ENCODE measurements at regions not wholly inside any gene's neighbourhood (a gene's known extent, or its start where the extent isn't known, plus 50 kb on each side); places are given as distances from the start of the nearest gene placed in this dataset.

DNA sequence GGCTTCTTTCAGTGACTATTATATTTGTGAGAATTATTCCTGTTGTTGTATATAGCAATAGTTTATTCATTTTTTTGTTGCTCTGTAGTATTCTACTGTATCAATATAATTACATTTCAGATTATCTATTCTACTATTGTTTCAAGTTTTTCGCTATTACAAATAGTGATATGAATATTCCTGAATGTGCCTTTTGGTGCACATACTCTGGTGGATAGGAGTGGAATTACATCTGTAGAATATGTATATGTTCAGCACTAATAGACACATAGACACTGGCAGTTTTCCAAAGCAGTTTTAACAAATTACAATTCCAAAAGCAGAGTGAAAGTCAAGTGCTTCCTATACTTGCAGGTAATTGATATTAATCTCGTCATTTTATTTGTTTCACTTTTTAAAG lies 696.2 kb upstream of the PRMT6 start:
- Mint-ChIP-seq H3K9me3 (peaks cover 2 to 17% (median 9%) of the 10 kb centered on the region in 7 donors), H3K4me1 (no peaks in the 10 kb centered on the region), H3K4me3 (no peak overlapping the region), H3K27me3 (ENCODE audit: low read depth in 3 of 3) (no peaks in the 10 kb centered on the region), H3K36me3 (no peaks in the 10 kb centered on the region), H3K27ac (no peak overlapping the region)
- WGBS (ENCODE audit: insufficient coverage) = no CpG with 5 or more reads among the region's 2 CpGs
- H3K79me2 ChIP-seq (ENCODE audit: insufficient read depth, low read length) = no peaks in the 10 kb centered on the region
- no peak overlapping the region for H2AFZ ChIP-seq (ENCODE audit: insufficient read depth, low read depth, low read length, poor library complexity, severe bottlenecking)
- H4K20me1 ChIP-seq (ENCODE audit: insufficient read depth, low read length) = no peaks in the 10 kb centered on the region
- no peaks in the 10 kb centered on the region for H3K27me3 ChIP-seq (ENCODE audit: control insufficient read depth in 2 of 2, insufficient read depth in 2 of 2, low read length in 2 of 2)
- intact Hi-C loops (cut with micrococcal nuclease) = no loop called here
- no peak overlapping the region for H3K9ac ChIP-seq (ENCODE audit: insufficient read depth, low read length, poor library complexity, severe bottlenecking)
- H3K4me2 ChIP-seq (replicated peaks; ENCODE audit: extremely low read depth, low read length, poor library complexity, severe bottlenecking) = no peak overlapping the region
- H3K4me1 ChIP-seq (ENCODE audit: control insufficient read depth in 1 of 2, insufficient read depth in 2 of 2, low read length in 2 of 2) = no peaks in the 10 kb centered on the region
- peaks cover 23 to 33% of the 10 kb centered on the region in 2 donors for H3K9me3 ChIP-seq (replicated peaks in 1 of 2; ENCODE audit: control insufficient read depth in 1 of 2, insufficient read depth in 1 of 2, low read length in 2 of 2)
- TF ChIP-seq, protein P1, sequence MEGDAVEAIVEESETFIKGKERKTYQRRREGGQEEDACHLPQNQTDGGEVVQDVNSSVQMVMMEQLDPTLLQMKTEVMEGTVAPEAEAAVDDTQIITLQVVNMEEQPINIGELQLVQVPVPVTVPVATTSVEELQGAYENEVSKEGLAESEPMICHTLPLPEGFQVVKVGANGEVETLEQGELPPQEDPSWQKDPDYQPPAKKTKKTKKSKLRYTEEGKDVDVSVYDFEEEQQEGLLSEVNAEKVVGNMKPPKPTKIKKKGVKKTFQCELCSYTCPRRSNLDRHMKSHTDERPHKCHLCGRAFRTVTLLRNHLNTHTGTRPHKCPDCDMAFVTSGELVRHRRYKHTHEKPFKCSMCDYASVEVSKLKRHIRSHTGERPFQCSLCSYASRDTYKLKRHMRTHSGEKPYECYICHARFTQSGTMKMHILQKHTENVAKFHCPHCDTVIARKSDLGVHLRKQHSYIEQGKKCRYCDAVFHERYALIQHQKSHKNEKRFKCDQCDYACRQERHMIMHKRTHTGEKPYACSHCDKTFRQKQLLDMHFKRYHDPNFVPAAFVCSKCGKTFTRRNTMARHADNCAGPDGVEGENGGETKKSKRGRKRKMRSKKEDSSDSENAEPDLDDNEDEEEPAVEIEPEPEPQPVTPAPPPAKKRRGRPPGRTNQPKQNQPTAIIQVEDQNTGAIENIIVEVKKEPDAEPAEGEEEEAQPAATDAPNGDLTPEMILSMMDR (IDR thresholded peaks at IDR 0.05) = no peak
- H3K27ac ChIP-seq (ENCODE audit: low read depth in 1 of 2, low read length in 2 of 2) = no peak overlapping the region
- H3K36me3 ChIP-seq (replicated peaks in 1 of 2; ENCODE audit: control insufficient read depth in 1 of 2, insufficient read depth in 2 of 2, low read length in 2 of 2) = no peaks in the 10 kb centered on the region
- no peak overlapping the region for H3K4me3 ChIP-seq (replicated peaks in 1 of 3; ENCODE audit: low read depth in 2 of 3, low read length in 3 of 3)
- DNase-seq = no peak

DNA sequence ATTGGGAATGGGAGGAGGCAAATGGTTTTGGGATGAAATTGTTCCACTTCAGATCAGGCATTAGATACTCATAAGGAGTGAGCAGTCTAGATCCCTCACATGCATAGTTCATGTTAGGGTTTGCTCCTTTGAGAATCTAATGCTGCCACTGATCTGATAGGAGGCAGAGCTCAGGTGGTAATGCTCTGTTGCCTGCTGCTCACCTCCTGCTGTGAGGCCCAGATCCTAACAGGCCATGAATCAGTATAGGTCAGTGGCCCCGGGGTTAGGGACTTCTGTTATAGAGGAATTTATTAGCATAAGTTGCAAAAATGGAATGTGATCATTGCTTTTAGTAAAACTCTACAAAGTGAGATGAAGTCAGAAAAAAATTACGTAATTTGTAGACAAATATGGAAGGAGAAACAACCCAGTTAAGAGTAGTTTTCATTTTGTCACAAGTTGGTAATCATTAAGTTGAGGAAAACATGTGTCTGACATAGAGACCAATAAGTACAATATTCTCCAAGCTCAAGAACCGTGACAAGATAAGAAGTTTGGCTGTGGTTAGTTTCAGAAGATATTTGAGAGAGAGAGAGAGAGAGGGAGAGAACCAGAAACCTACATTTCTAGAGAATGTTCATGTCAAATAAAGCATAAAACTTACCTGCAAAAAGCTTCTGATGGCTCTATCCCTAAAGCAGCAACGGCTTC lies 689.7 kb upstream of the PRMT6 start:
- H4K20me1 ChIP-seq (ENCODE audit: insufficient read depth, low read length) = no peaks in the 10 kb centered on the region
- Mint-ChIP-seq H3K4me3 (no peak overlapping the region), H3K9me3 (peaks cover 0 to 3% (median 0%) of the 10 kb centered on the region in 7 donors), H3K27ac (no peak overlapping the region), H3K27me3 (ENCODE audit: low read depth in 3 of 3) (no peaks in the 10 kb centered on the region), H3K4me1 (no peaks in the 10 kb centered on the region), H3K36me3 (no peaks in the 10 kb centered on the region)
- intact Hi-C loops (cut with micrococcal nuclease) = no loop called here
- H3K4me1 ChIP-seq (ENCODE audit: control insufficient read depth in 1 of 2, insufficient read depth in 2 of 2, low read length in 2 of 2) = no peaks in the 10 kb centered on the region
- no peaks in the 10 kb centered on the region for H3K27me3 ChIP-seq (ENCODE audit: control insufficient read depth in 2 of 2, insufficient read depth in 2 of 2, low read length in 2 of 2)
- no peak overlapping the region for H3K4me3 ChIP-seq (replicated peaks in 1 of 3; ENCODE audit: low read depth in 2 of 3, low read length in 3 of 3)
- TF ChIP-seq, protein P1 (IDR thresholded peaks at IDR 0.05) = no peak
- no peaks in the 10 kb centered on the region for H3K36me3 ChIP-seq (replicated peaks in 1 of 2; ENCODE audit: control insufficient read depth in 1 of 2, insufficient read depth in 2 of 2, low read length in 2 of 2)
- H2AFZ ChIP-seq (ENCODE audit: insufficient read depth, low read depth, low read length, poor library complexity, severe bottlenecking) = no peak overlapping the region
- H3K9me3 ChIP-seq (replicated peaks in 1 of 2; ENCODE audit: control insufficient read depth in 1 of 2, insufficient read depth in 1 of 2, low read length in 2 of 2) = peaks cover 0 to 10% of the 10 kb centered on the region in 2 donors
- 60% methylated on average over 1 of the region's 4 CpGs for WGBS (ENCODE audit: insufficient coverage)
- no peaks in the 10 kb centered on the region for H3K79me2 ChIP-seq (ENCODE audit: insufficient read depth, low read length)
- no peak overlapping the region for H3K27ac ChIP-seq (ENCODE audit: low read depth in 1 of 2, low read length in 2 of 2)
- DNase-seq = no peak
- H3K4me2 ChIP-seq (replicated peaks; ENCODE audit: extremely low read depth, low read length, poor library complexity, severe bottlenecking) = no peak overlapping the region
- H3K9ac ChIP-seq (ENCODE audit: insufficient read depth, low read length, poor library complexity, severe bottlenecking) = no peak overlapping the region
